ENCODE measurements at regions not wholly inside any gene's neighbourhood (a gene's known extent, or its start where the extent isn't known, plus 50 kb on each side); places are given as distances from the start of the nearest gene placed in this dataset.

DNA sequence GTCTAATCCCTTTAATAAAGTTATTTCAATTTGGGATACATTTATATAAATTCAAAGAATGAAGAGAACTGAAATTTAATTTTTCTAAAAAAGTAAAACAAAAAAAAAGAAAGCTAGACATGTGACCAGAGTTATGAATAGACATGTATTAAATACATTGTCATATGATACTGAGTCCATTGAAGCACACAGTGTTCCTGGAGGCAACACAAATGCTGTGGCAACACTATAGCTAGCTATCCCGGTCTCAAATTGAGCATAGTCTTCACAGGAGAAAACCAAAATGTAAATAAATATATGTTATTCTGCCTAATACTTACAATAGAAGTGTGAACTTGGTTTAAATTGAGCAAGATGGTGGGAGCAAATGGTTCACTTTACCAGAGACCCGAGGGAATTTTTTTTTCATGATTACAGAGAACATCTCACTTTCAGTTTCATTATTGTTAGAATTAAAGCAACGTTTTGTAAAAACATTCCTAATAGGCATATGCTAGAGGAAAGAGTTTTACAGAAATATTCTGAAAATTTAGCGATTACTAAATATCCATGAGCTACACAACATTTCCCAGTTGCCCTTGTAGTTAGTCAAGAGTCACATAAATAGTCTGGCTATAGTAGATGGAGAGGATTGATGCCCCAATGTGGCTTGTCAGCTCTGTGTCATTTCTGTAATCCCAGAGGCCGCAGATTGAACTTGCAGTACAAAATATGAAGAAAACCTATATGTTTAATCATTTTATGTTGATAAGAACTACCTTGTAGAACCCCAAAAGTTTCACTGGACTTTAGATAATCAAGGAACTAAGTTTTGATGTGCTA, 775.7 kb upstream of the SPRY2 start:
- no peaks in the 10 kb centered on the region for H3K9me1 ChIP-seq (ENCODE audit: insufficient read depth, low read length)
- no peaks in the 10 kb centered on the region for H3K4me1 ChIP-seq (ENCODE audit: control insufficient read depth, insufficient read depth, low read length)
- H4K5ac ChIP-seq (ENCODE audit: low read depth, low read length) = no peak overlapping the region
- in situ Hi-C loops (cut with MboI; ENCODE audit: low sequenced_read_pairs) (no loop called here), intact Hi-C loops (cut with micrococcal nuclease) (no loop called here), dilution Hi-C loops (cut with HindIII; ENCODE audit: low sequenced_read_pairs, unreplicated experiment) (no loop called here)
- no peak overlapping the region for H2AK9ac ChIP-seq (replicated peaks; ENCODE audit: low read depth, low read length, poor library complexity)
- no peak overlapping the region for H3K23ac ChIP-seq (ENCODE audit: low read depth, low read length)
- H3K56ac ChIP-seq (ENCODE audit: extremely low read depth, insufficient read depth, low read length) = no peak overlapping the region
- TF ChIP-seq POLR2A (IDR thresholded peaks at IDR 0.05; ENCODE audit: low read depth, low read length) (no peak), MXI1 (IDR thresholded peaks at IDR 0.05; ENCODE audit: borderline replicate concordance, low read depth, low read length) (no peak), NFE2L2 (IDR thresholded peaks at IDR 0.05; ENCODE audit: low read depth, low read length) (no peak)
- ATAC-seq (ENCODE audit: low read depth) = no peak
- H3K9ac ChIP-seq (ENCODE audit: low read depth, low read length) = no peak overlapping the region
- 0 out of 2 replicates have a peak, but pooled peaks cover 5% of the 10 kb centered on the region for H3K9me3 ChIP-seq (ENCODE audit: control insufficient read depth, insufficient read depth, low read length)
- POLR2A ChIA-PET (ENCODE audit: unreplicated experiment) = no interaction called here
- no peak for DNase-seq
- H2AK5ac ChIP-seq (ENCODE audit: low read depth, low read length) = no peak overlapping the region
- no peaks in the 10 kb centered on the region for H3K79me1 ChIP-seq (ENCODE audit: low read depth in 1 of 2, low read length in 2 of 2)
- no peak overlapping the region for H3K4me2 ChIP-seq (ENCODE audit: low read depth, low read length)
- H2BK120ac ChIP-seq (ENCODE audit: low read depth, low read length) = no peak overlapping the region
- CTCF ChIA-PET = no interaction called here
- H4K20me1 ChIP-seq (ENCODE audit: insufficient read depth, low read length) = no peaks in the 10 kb centered on the region
- no peak overlapping the region for H2BK5ac ChIP-seq (ENCODE audit: low read depth, low read length, poor library complexity, severe bottlenecking)
- no peak overlapping the region for H2AFZ ChIP-seq (replicated peaks; ENCODE audit: low read length, poor library complexity)
- no peak overlapping the region for H3K18ac ChIP-seq (ENCODE audit: low read depth, low read length)
- H2BK20ac ChIP-seq (ENCODE audit: low read depth, low read length) = no peak overlapping the region
- H2BK15ac ChIP-seq (ENCODE audit: low read depth, low read length) = no peak overlapping the region
- no CpG with 5 or more reads among the region's 5 CpGs for WGBS, 2 experiments (ENCODE audit: extremely low coverage in 2 of 2, insufficient read length in 1 of 2)
- no peak overlapping the region for H3K4ac ChIP-seq (ENCODE audit: low read depth, low read length)
- no peaks in the 10 kb centered on the region for H3K27me3 ChIP-seq (ENCODE audit: control insufficient read depth, insufficient read depth, low read length)
- no peak overlapping the region for H3K4me3 ChIP-seq (ENCODE audit: insufficient read depth, low read depth, low read length)
- no peak overlapping the region for H3K27ac ChIP-seq (ENCODE audit: insufficient read depth, low read length)
- H4K91ac ChIP-seq (ENCODE audit: insufficient read depth, low read depth, low read length) = no peak overlapping the region
- H3K36me3 ChIP-seq (ENCODE audit: control insufficient read depth, insufficient read depth, low read length) = no peaks in the 10 kb centered on the region
- no peak overlapping the region for H3K14ac ChIP-seq (replicated peaks; ENCODE audit: low read depth, low read length)
- no peak overlapping the region for H4K8ac ChIP-seq (ENCODE audit: low read depth in 2 of 2, low read length in 2 of 2)
- no TSS peak for BruUV-seq (replicated peaks)

Data from IMR-90 (cell line).